GM19395 (cell line): ENCODE measurements at regions not wholly inside any gene's neighbourhood (a gene's known extent, or its start where the extent isn't known, plus 50 kb on each side); places are given as distances from the start of the nearest gene placed in this dataset.

Experiments
- ATAC-seq: cut with Tn5 transposase; IDR thresholded peaks from one replicate; pipeline ENCODE4 v1.9.1; 2021; ENCODE audit warnings: mild to moderate bottlenecking, moderate library complexity; ENCODE audit not compliant: unreplicated experiment

GRCh38 chr13:99893567-99893966 is 78.0 kb downstream of the ZIC5 start:
- no peak for ATAC-seq

GRCh38 chr13:99892866-99893504 is 78.6 kb downstream of the ZIC5 start:
- ATAC-seq: no peak

GRCh38 chr13:99892196-99892613 is 79.4 kb downstream of the ZIC5 start:
- no peak for ATAC-seq

GRCh38 chr13:99886706-99887105 is 84.9 kb downstream of the ZIC5 start:
- no peak for ATAC-seq

GRCh38 chr13:99884913-99885312 is 86.7 kb downstream of the ZIC5 start:
- no peak for ATAC-seq

- ATAC-seq: no peak
Measured at GRCh38 chr13:99883805-99884204, 87.8 kb downstream of the ZIC5 start.

GRCh38 chr13:99878921-99879610 is 92.5 kb downstream of the ZIC5 start:
- no peak for ATAC-seq

- ATAC-seq: no peak
Measured at GRCh38 chr13:99876651-99877050, 94.9 kb downstream of the ZIC5 start.

GRCh38 chr13:99875391-99875790 is 96.2 kb downstream of the ZIC5 start:
- no peak for ATAC-seq

- ATAC-seq: no peak
Measured at GRCh38 chr13:99873832-99874430, 97.6 kb downstream of the ZIC5 start.

- no peak for ATAC-seq
Measured at GRCh38 chr13:99873141-99873540, 98.4 kb downstream of the ZIC5 start.

GRCh38 chr13:99871249-99871898 is 100.2 kb downstream of the ZIC5 start:
- ATAC-seq: no peak

- ATAC-seq: no peak
Measured at GRCh38 chr13:99870541-99870940, 101.0 kb downstream of the ZIC5 start.

GRCh38 chr13:99869830-99870229 is 101.7 kb downstream of the ZIC5 start:
- ATAC-seq: no peak

GRCh38 chr13:99868767-99869166 is 102.8 kb downstream of the ZIC5 start:
- no peak for ATAC-seq

GRCh38 chr13:99867535-99868257 is 103.9 kb downstream of the ZIC5 start:
- ATAC-seq: no peak

- no peak for ATAC-seq
Measured at GRCh38 chr13:99866781-99867180, 104.8 kb downstream of the ZIC5 start.

- no peak for ATAC-seq
Measured at GRCh38 chr13:99865420-99865930, 106.1 kb downstream of the ZIC5 start.

GRCh38 chr13:99864627-99864990 is 107.0 kb downstream of the ZIC5 start:
- no peak for ATAC-seq

GRCh38 chr13:99863789-99864626 is 107.6 kb downstream of the ZIC5 start:
- no peak for ATAC-seq
